Adrenal gland (tissue), 9 donors: ENCODE measurements at regions not wholly inside any gene's neighbourhood (a gene's known extent, or its start where the extent isn't known, plus 50 kb on each side); places are given as distances from the start of the nearest gene placed in this dataset.

Experiments
- DNase-seq, 7 donors: peaks; one replicate each; pipeline ENCODE4 v3.0.0-alpha.2; 2019 to 2020
- H3K27ac ChIP-seq, 5 donors: fragments of 200-600 bp; sonication (generic) in 4 of 5; 1 replicate in 3 of 5; 2 replicates in 2 of 5; pipeline versions ENCODE4 v1.5.1 to v1.8.0; 2016 to 2020; ENCODE audit warnings: mild to moderate bottlenecking in 1 of 5
- H3K27me3 ChIP-seq: fragments of 200-600 bp; 2 replicates; pipeline ENCODE4 v1.8.0; 2021
- H3K36me3 ChIP-seq, 2 donors: fragments of 200-600 bp; replicated peaks in 1 of 2; 1 replicate in 1 of 2; 2 replicates in 1 of 2; pipeline versions ENCODE4 v1.5.1 to v1.8.0; 2018 to 2022
- H3K4me1 ChIP-seq, 2 donors: fragments of 200-600 bp; replicated peaks in 1 of 2; 1 replicate in 1 of 2; 2 replicates in 1 of 2; pipeline versions ENCODE4 v1.5.1 to v1.8.0; 2018 to 2021
- H3K4me3 ChIP-seq, 4 donors: fragments of 200-600 bp; sonication (generic) in 3 of 4; one replicate each; pipeline ENCODE4 v1.5.1; 2016 to 2018
- H3K9me3 ChIP-seq, 3 donors: fragments of 200-600 bp; sonication (generic) in 1 of 3; replicated peaks in 1 of 3; 1 replicate in 2 of 3; 2 replicates in 1 of 3; pipeline versions ENCODE4 v1.5.1 to v1.8.0; 2016 to 2021
- CTCF ChIP-seq, 6 experiments: fragments of 450-650 bp in 4 of 6; fragments of 200-600 bp in 2 of 6; sonication (generic) in 1 of 6; IDR thresholded peaks; 1 replicate in 5 of 6; 2 replicates in 1 of 6; pipeline versions ENCODE4 v1.5.1 to v1.8.0; 2016 to 2021; ENCODE audit warnings: antibody characterized with exemption in 6 of 6, mild to moderate bottlenecking in 2 of 6, moderate library complexity in 1 of 6
- POLR2A ChIP-seq, 2 donors: fragments of 450-650 bp; IDR thresholded peaks; one replicate each; pipeline ENCODE4 v1.6.1; 2017; ENCODE audit warnings: antibody characterized with exemption in 2 of 2, mild to moderate bottlenecking in 2 of 2, moderate library complexity in 1 of 2
- WGBS, 4 donors: extraction: QIAGEN DNeasy Blood & Tissue Kit in 2 of 4; methylation state at CpG; one replicate each; pipeline versions ENCODE4 v1.1.5 to v1.1.7; 2013 to 2017; 5-methylcytosine and 5-hydroxymethylcytosine counted together
- intact Hi-C, 2 donors: fragments of 100-400 bp; cut with DNase I; formaldehyde crosslinking; loops; one replicate each; pipeline versions ENCODE4 v1.14.1 to v1.15.0; 2022 to 2023
- donor health status: healthy with polysubstance abuse.
- donor health status: Bipolar disorder and iron deficiency.
- donor health status: DM: yes; HTN: yes; CAD: no.
- donor health status: DM: no; HTN: no; CAD: no.
- donor health status: DM: no; HTN: no; CAD: no.

GRCh38 chr3:43199645-43200306 lies 86.6 kb upstream of the SNRK start:
- intact Hi-C loops, result no loop called here
- H3K36me3 ChIP-seq, result no peaks in the 10 kb centered on the region
- DNase-seq, result no peak
- 77 to 86% (median 81%) methylated on average over 3 of the region's 3 CpGs for WGBS, 4 donors
- no peaks in the 10 kb centered on the region for H3K4me1 ChIP-seq
- no peaks in the 10 kb centered on the region for H3K9me3 ChIP-seq
- H3K4me3 ChIP-seq, result no peak overlapping the region
- no peaks in the 10 kb centered on the region for H3K27me3 ChIP-seq
- no peak overlapping the region for H3K27ac ChIP-seq
- TF ChIP-seq POLR2A (IDR thresholded peaks at IDR 0.05), result no peak
- TF ChIP-seq CTCF (IDR thresholded peaks at IDR 0.05), result no peak

GRCh38 chr3:43198791-43199644 lies 87.3 kb upstream of the SNRK start:
- Histone ChIP-seq H3K9me3 (no peaks in the 10 kb centered on the region), H3K4me1 (no peaks in the 10 kb centered on the region), H3K27me3 (no peaks in the 10 kb centered on the region), H3K36me3 (no peaks in the 10 kb centered on the region), H3K27ac (no peak overlapping the region), H3K4me3 (no peak overlapping the region)
- no peak for TF ChIP-seq CTCF (IDR thresholded peaks at IDR 0.05)
- TF ChIP-seq POLR2A (IDR thresholded peaks at IDR 0.05), result no peak
- no peak for DNase-seq
- intact Hi-C loops, result no loop called here
- 83 to 87% (median 84%) methylated on average over 3 of the region's 3 CpGs for WGBS, 4 donors

GRCh38 chr3:43198301-43198700 lies 88.0 kb upstream of the SNRK start:
- WGBS, 4 donors, result 63 to 80% (median 75%) methylated on average over 3 of the region's 3 CpGs
- Histone ChIP-seq H3K27me3 (no peaks in the 10 kb centered on the region), H3K4me1 (no peaks in the 10 kb centered on the region), H3K36me3 (no peaks in the 10 kb centered on the region), H3K27ac (no peak overlapping the region), H3K9me3 (no peaks in the 10 kb centered on the region), H3K4me3 (no peak overlapping the region)
- DNase-seq, result no peak
- TF ChIP-seq CTCF (IDR thresholded peaks at IDR 0.05) (no peak), POLR2A (IDR thresholded peaks at IDR 0.05) (no peak)
- intact Hi-C loops, result no loop called here

GRCh38 chr3:43197181-43197580 lies 89.2 kb upstream of the SNRK start:
- Histone ChIP-seq H3K27ac (no peak overlapping the region), H3K4me3 (no peak overlapping the region), H3K9me3 (no peaks in the 10 kb centered on the region), H3K36me3 (no peaks in the 10 kb centered on the region), H3K27me3 (no peaks in the 10 kb centered on the region), H3K4me1 (no peaks in the 10 kb centered on the region)
- DNase-seq, result no peak
- no peak for TF ChIP-seq CTCF (IDR thresholded peaks at IDR 0.05)
- TF ChIP-seq POLR2A (IDR thresholded peaks at IDR 0.05), result no peak
- intact Hi-C loops, result no loop called here
- WGBS, 4 donors, result 57 to 74% (median 65%) methylated on average over 1 of the region's 1 CpG
